ENCODE measurements at regions not wholly inside any gene's neighbourhood (a gene's known extent, or its start where the extent isn't known, plus 50 kb on each side); places are given as distances from the start of the nearest gene placed in this dataset.

DNA sequence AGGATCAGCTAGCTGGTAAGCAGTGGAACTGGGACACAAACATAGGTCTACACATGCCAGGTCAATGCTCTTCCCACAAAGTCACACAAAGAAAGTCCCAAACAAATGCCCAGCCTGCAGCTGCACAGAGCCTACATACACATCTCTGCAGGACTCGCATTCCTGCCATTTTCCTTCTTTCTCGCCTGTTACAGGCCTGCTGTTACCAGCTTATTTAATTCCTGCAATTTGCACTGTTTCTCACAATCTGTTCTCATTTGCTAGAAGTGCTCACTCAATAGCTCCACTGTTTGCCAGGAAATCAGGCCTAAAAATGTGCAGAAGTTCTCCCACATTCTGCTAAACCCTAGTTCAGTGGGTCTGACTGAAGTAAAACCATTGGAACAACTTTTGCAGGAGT, 362.6 kb upstream of the C1orf87 start:
- DNase-seq (ENCODE audit: low spot score) = peak; percentile 12

DNA sequence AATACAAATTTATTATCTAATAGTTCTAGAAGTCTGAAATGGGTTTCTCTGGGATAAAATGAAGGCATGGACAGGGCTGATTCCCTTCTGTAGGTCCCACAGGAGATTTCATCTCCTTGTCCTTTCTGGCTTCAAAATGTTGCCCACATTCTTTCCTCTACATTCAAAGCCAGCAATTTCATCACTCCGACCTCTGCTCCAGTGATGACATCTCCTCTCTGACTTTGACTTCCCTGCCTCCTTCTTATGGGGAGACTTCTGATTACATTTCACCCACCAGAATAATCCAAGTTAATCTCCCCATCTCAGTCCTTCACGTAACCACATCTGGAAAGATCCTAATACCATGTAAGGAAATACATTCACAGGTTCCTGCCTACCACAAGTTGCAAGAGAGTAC, 358.0 kb upstream of the C1orf87 start:
- no peak overlapping the region for H3K18ac ChIP-seq (ENCODE audit: low read length)
- no peak overlapping the region for H4K91ac ChIP-seq (ENCODE audit: low read depth, low read length, poor library complexity)
- no peaks in the 10 kb centered on the region for H3K79me1 ChIP-seq (ENCODE audit: low read depth, low read length)
- no peak for DNase-seq (ENCODE audit: low spot score)
- peaks cover 0 to 3% of the 10 kb centered on the region in 2 donors for H3K4me1 ChIP-seq (ENCODE audit: control insufficient read depth in 2 of 2, insufficient read depth in 1 of 2, low read depth in 1 of 2, low read length in 2 of 2)
- no peak overlapping the region for H4K8ac ChIP-seq (ENCODE audit: low read depth, low read length)
- no peak overlapping the region for H2BK5ac ChIP-seq (ENCODE audit: low read length)
- H3K14ac ChIP-seq (ENCODE audit: low read length) = no peak overlapping the region
- no peak overlapping the region for H3K4me3 ChIP-seq (ENCODE audit: low read length in 2 of 2)
- no peak overlapping the region for H3K4me2 ChIP-seq (ENCODE audit: insufficient read depth, low read length, poor library complexity, severe bottlenecking)
- H2AFZ ChIP-seq (ENCODE audit: low read length) = no peak overlapping the region
- H2BK120ac ChIP-seq (ENCODE audit: low read depth, low read length) = no peak overlapping the region
- WGBS, 2 donors (ENCODE audit: extremely low coverage in 2 of 2, insufficient read length in 2 of 2, insufficient replicate concordance in 1 of 2) = no CpG with 5 or more reads among the region's 2 CpGs
- no peak overlapping the region for H3K23ac ChIP-seq (ENCODE audit: low read depth, low read length, poor library complexity)
- H3K27me3 ChIP-seq (ENCODE audit: control insufficient read depth in 3 of 3, insufficient read depth in 3 of 3, low read depth in 1 of 3, low read length in 3 of 3) = no peaks in the 10 kb centered on the region
- peaks cover 0 to 5% of the 10 kb centered on the region in 2 donors for H3K9me3 ChIP-seq (replicated peaks in 1 of 2; ENCODE audit: control insufficient read depth in 2 of 2, insufficient read depth in 1 of 2, low read depth in 1 of 2, low read length in 2 of 2)
- no peak overlapping the region for H3K27ac ChIP-seq (replicated peaks; ENCODE audit: low read length)
- no peak overlapping the region for H2BK15ac ChIP-seq (ENCODE audit: low read length)
- H2BK12ac ChIP-seq (ENCODE audit: low read length) = no peak overlapping the region
- no peak overlapping the region for H3K4ac ChIP-seq (ENCODE audit: low read length)
- no peaks in the 10 kb centered on the region for H3K36me3 ChIP-seq (replicated peaks in 1 of 2; ENCODE audit: control insufficient read depth in 2 of 2, insufficient read depth in 2 of 2, low read length in 2 of 2)
- H3K9ac ChIP-seq (ENCODE audit: low read depth, low read length, poor library complexity) = no peak overlapping the region
- no peak overlapping the region for H2AK5ac ChIP-seq (ENCODE audit: low read depth, low read length)

More for the DNA sequence above, 362.6 kb upstream of the C1orf87 start:
- H3K27ac ChIP-seq (replicated peaks; ENCODE audit: low read length) = peak overlapping the region; percentile 82
- H2BK120ac ChIP-seq (ENCODE audit: low read depth, low read length) = no peak overlapping the region
- no peaks in the 10 kb centered on the region for H3K36me3 ChIP-seq (replicated peaks in 1 of 2; ENCODE audit: control insufficient read depth in 2 of 2, insufficient read depth in 2 of 2, low read length in 2 of 2)
- H2BK12ac ChIP-seq (ENCODE audit: low read length) = no peak overlapping the region
- no peak overlapping the region for H4K91ac ChIP-seq (ENCODE audit: low read depth, low read length, poor library complexity)
- H3K4me3 ChIP-seq (ENCODE audit: low read length in 2 of 2) = no peak overlapping the region
- peaks cover 0 to 5% of the 10 kb centered on the region in 2 donors for H3K9me3 ChIP-seq (replicated peaks in 1 of 2; ENCODE audit: control insufficient read depth in 2 of 2, insufficient read depth in 1 of 2, low read depth in 1 of 2, low read length in 2 of 2)
- H3K9ac ChIP-seq (ENCODE audit: low read depth, low read length, poor library complexity) = no peak overlapping the region
- H3K79me1 ChIP-seq (ENCODE audit: low read depth, low read length) = no peaks in the 10 kb centered on the region
- H2AFZ ChIP-seq (ENCODE audit: low read length) = peak overlapping the region; percentile 50
- no peak overlapping the region for H3K23ac ChIP-seq (ENCODE audit: low read depth, low read length, poor library complexity)
- no peak overlapping the region for H3K4ac ChIP-seq (ENCODE audit: low read length)
- H2BK15ac ChIP-seq (ENCODE audit: low read length) = no peak overlapping the region
- H4K8ac ChIP-seq (ENCODE audit: low read depth, low read length) = no peak overlapping the region
- H3K14ac ChIP-seq (ENCODE audit: low read length) = no peak overlapping the region
- no peaks in the 10 kb centered on the region for H3K27me3 ChIP-seq (ENCODE audit: control insufficient read depth in 3 of 3, insufficient read depth in 3 of 3, low read depth in 1 of 3, low read length in 3 of 3)
- H3K4me2 ChIP-seq (ENCODE audit: insufficient read depth, low read length, poor library complexity, severe bottlenecking) = no peak overlapping the region
- no CpG with 5 or more reads among the region's 2 CpGs for WGBS, 2 donors (ENCODE audit: extremely low coverage in 2 of 2, insufficient read length in 2 of 2, insufficient replicate concordance in 1 of 2)
- H3K18ac ChIP-seq (ENCODE audit: low read length) = no peak overlapping the region
- no peak overlapping the region for H2AK5ac ChIP-seq (ENCODE audit: low read depth, low read length)
- H2BK5ac ChIP-seq (ENCODE audit: low read length) = no peak overlapping the region
- H3K4me1 ChIP-seq (ENCODE audit: control insufficient read depth in 2 of 2, insufficient read depth in 1 of 2, low read depth in 1 of 2, low read length in 2 of 2) = peaks cover 0 to 3% of the 10 kb centered on the region in 2 donors

DNA sequence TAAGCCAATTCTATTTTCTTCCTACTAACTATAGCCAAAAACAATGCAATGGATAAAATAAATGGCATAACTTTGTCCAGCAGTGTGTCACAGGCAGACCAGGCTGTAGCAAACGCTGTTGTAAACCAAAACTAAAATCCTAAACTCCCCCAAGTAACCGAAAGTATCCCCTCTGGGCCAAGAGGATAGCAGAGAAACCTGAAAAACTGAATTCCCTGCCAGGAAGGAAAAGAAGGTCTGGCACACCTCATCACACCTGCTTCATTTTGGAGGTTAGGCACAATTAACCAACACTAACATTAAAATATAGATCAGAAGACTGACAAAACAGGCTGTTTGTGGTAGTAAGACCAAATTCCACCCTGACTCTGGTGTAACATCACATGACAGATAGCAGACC, 356.8 kb upstream of the C1orf87 start:
- Histone ChIP-seq H3K36me3 (replicated peaks in 1 of 2; ENCODE audit: control insufficient read depth in 2 of 2, insufficient read depth in 2 of 2, low read length in 2 of 2) (no peaks in the 10 kb centered on the region), H3K27ac (replicated peaks; ENCODE audit: low read length) (no peak overlapping the region), H2AK5ac (ENCODE audit: low read depth, low read length) (no peak overlapping the region), H4K91ac (ENCODE audit: low read depth, low read length, poor library complexity) (no peak overlapping the region), H3K4me1 (ENCODE audit: control insufficient read depth in 2 of 2, insufficient read depth in 1 of 2, low read depth in 1 of 2, low read length in 2 of 2) (no peaks in the 10 kb centered on the region), H2AFZ (ENCODE audit: low read length) (no peak overlapping the region), H3K4me3 (ENCODE audit: low read length in 2 of 2) (no peak overlapping the region), H3K4ac (ENCODE audit: low read length) (no peak overlapping the region), H3K23ac (ENCODE audit: low read depth, low read length, poor library complexity) (no peak overlapping the region), H2BK12ac (ENCODE audit: low read length) (no peak overlapping the region), H3K18ac (ENCODE audit: low read length) (no peak overlapping the region), H2BK120ac (ENCODE audit: low read depth, low read length) (no peak overlapping the region), H3K4me2 (ENCODE audit: insufficient read depth, low read length, poor library complexity, severe bottlenecking) (no peak overlapping the region), H2BK15ac (ENCODE audit: low read length) (no peak overlapping the region), H4K8ac (ENCODE audit: low read depth, low read length) (no peak overlapping the region), H3K79me1 (ENCODE audit: low read depth, low read length) (no peaks in the 10 kb centered on the region), H3K9ac (ENCODE audit: low read depth, low read length, poor library complexity) (no peak overlapping the region), H3K27me3 (ENCODE audit: control insufficient read depth in 3 of 3, insufficient read depth in 3 of 3, low read depth in 1 of 3, low read length in 3 of 3) (no peaks in the 10 kb centered on the region), H3K9me3 (replicated peaks in 1 of 2; ENCODE audit: control insufficient read depth in 2 of 2, insufficient read depth in 1 of 2, low read depth in 1 of 2, low read length in 2 of 2) (peaks cover 0 to 4% of the 10 kb centered on the region in 2 donors), H2BK5ac (ENCODE audit: low read length) (no peak overlapping the region), H3K14ac (ENCODE audit: low read length) (no peak overlapping the region)
- whole genome bisulfite sequencing, 2 donors (ENCODE audit: extremely low coverage in 2 of 2, insufficient read length in 2 of 2, insufficient replicate concordance in 1 of 2) = no CpG with 5 or more reads among the region's 2 CpGs
- DNase-seq (ENCODE audit: low spot score) = no peak

DNA sequence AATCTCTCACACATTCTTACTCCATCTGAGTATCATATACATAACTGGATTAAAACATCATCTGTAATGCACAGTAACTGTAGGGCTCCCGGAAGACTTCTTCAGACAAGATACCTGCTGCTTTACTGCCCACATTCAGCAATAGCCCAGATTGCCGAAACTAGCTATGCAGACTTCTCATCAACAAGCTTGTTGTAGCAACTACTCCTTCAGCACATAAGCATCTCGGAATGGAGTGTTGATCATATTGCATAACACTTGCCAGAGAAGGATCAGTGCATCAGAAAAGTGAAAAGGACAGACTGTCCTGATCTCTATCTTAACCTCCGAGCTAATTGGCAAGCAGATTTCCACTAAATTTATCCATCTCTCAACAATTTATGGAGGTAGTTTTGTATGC, 354.6 kb upstream of the C1orf87 start:
- Histone ChIP-seq H2AFZ (ENCODE audit: low read length) (no peak overlapping the region), H2BK5ac (ENCODE audit: low read length) (no peak overlapping the region), H3K27ac (replicated peaks; ENCODE audit: low read length) (no peak overlapping the region), H3K4ac (ENCODE audit: low read length) (no peak overlapping the region), H3K27me3 (ENCODE audit: control insufficient read depth in 3 of 3, insufficient read depth in 3 of 3, low read depth in 1 of 3, low read length in 3 of 3) (no peaks in the 10 kb centered on the region), H3K36me3 (replicated peaks in 1 of 2; ENCODE audit: control insufficient read depth in 2 of 2, insufficient read depth in 2 of 2, low read length in 2 of 2) (no peaks in the 10 kb centered on the region), H4K91ac (ENCODE audit: low read depth, low read length, poor library complexity) (no peak overlapping the region), H2BK12ac (ENCODE audit: low read length) (no peak overlapping the region), H3K4me3 (ENCODE audit: low read length in 2 of 2) (no peak overlapping the region), H3K23ac (ENCODE audit: low read depth, low read length, poor library complexity) (no peak overlapping the region), H3K14ac (ENCODE audit: low read length) (no peak overlapping the region), H4K8ac (ENCODE audit: low read depth, low read length) (no peak overlapping the region), H2BK15ac (ENCODE audit: low read length) (no peak overlapping the region), H2BK120ac (ENCODE audit: low read depth, low read length) (no peak overlapping the region), H3K18ac (ENCODE audit: low read length) (no peak overlapping the region), H2AK5ac (ENCODE audit: low read depth, low read length) (no peak overlapping the region), H3K79me1 (ENCODE audit: low read depth, low read length) (no peaks in the 10 kb centered on the region), H3K4me2 (ENCODE audit: insufficient read depth, low read length, poor library complexity, severe bottlenecking) (no peak overlapping the region), H3K4me1 (ENCODE audit: control insufficient read depth in 2 of 2, insufficient read depth in 1 of 2, low read depth in 1 of 2, low read length in 2 of 2) (no peaks in the 10 kb centered on the region), H3K9me3 (replicated peaks in 1 of 2; ENCODE audit: control insufficient read depth in 2 of 2, insufficient read depth in 1 of 2, low read depth in 1 of 2, low read length in 2 of 2) (peaks cover 0 to 2% of the 10 kb centered on the region in 2 donors), H3K9ac (ENCODE audit: low read depth, low read length, poor library complexity) (no peak overlapping the region)
- WGBS, 2 donors (ENCODE audit: extremely low coverage in 2 of 2, insufficient read length in 2 of 2, insufficient replicate concordance in 1 of 2) = no CpG with 5 or more reads among the region's 4 CpGs
- no peak for DNase-seq (ENCODE audit: low spot score)
